IMR-90 (cell line): ENCODE measurements at regions not wholly inside any gene's neighbourhood (a gene's known extent, or its start where the extent isn't known, plus 50 kb on each side); places are given as distances from the start of the nearest gene placed in this dataset.

Experiments used
- ATAC-seq: fragments of 200-7000 bp; cut with Tn5 transposase; 2 replicates; pipeline ENCODE4 v1.9.1; 2020; ENCODE audit warnings: low read depth, mild to moderate bottlenecking, moderate library complexity
- BruUV-seq: library from RNA; stranded (reverse); fragments of 400-500 nt; replicated peaks from 2 replicates; lab custom pipeline; 2021; lab: Mats Ljungman, UMichigan
- CTCF ChIA-PET: fragments of 300-600 bp; formaldehyde crosslinking; extraction: SDS; loops from one replicate; lab custom pipeline; 2021; ENCODE audit warnings: antibody characterized with exemption; lab: Yijun Ruan, JAX
- POLR2A ChIA-PET: fragments of 300-600 bp; sonication (Branson Sonifier 250); formaldehyde crosslinking; loops from one replicate; lab custom pipeline; 2022; ENCODE audit warnings: antibody characterized with exemption; ENCODE audit not compliant: unreplicated experiment; lab: Charles Lee
- DNase-seq: peaks from one replicate; pipeline ENCODE4 v3.0.0; 2013
- H2AFZ ChIP-seq: replicated peaks from 2 replicates; pipeline ENCODE3; 2013; ENCODE audit warnings: low read length, mild to moderate bottlenecking; ENCODE audit not compliant: poor library complexity
- H2AK5ac ChIP-seq: 2 replicates; pipeline ENCODE4 v1.6.1; 2013; ENCODE audit warnings: low read depth, low read length, inconsistent platforms
- H2AK9ac ChIP-seq: replicated peaks from 2 replicates; pipeline ENCODE3; 2013; ENCODE audit warnings: mild to moderate bottlenecking, low read depth, low read length, moderate library complexity; ENCODE audit not compliant: poor library complexity
- H2BK120ac ChIP-seq: 2 replicates; pipeline ENCODE4 v1.6.1; 2013; ENCODE audit warnings: low read depth, low read length, inconsistent platforms
- H2BK15ac ChIP-seq: 3 replicates; pipeline ENCODE4 v1.6.1; 2013; ENCODE audit warnings: low read depth, low read length, inconsistent platforms
- H2BK20ac ChIP-seq: 2 replicates; pipeline ENCODE4 v1.6.1; 2013; ENCODE audit warnings: low read depth, mild to moderate bottlenecking, inconsistent platforms, low read length, moderate library complexity
- H2BK5ac ChIP-seq: 2 replicates; pipeline ENCODE4 v1.6.1; 2013; ENCODE audit warnings: mild to moderate bottlenecking, low read depth, low read length, inconsistent platforms; ENCODE audit not compliant: poor library complexity, severe bottlenecking
- H3K14ac ChIP-seq: replicated peaks from 2 replicates; pipeline ENCODE4 v1.6.1; 2013; ENCODE audit warnings: low read depth, low read length, inconsistent platforms
- H3K18ac ChIP-seq: 2 replicates; pipeline ENCODE4 v1.6.1; 2013; ENCODE audit warnings: low read depth, low read length, control low read depth
- H3K23ac ChIP-seq: 2 replicates; pipeline ENCODE4 v1.6.1; 2013; ENCODE audit warnings: low read depth, low read length, inconsistent platforms
- H3K27ac ChIP-seq: 2 replicates; pipeline ENCODE4 v1.5.1; 2013; ENCODE audit warnings: mild to moderate bottlenecking, control low read depth, low read length; ENCODE audit not compliant: insufficient read depth
- H3K27me3 ChIP-seq: 2 replicates; pipeline ENCODE4 v1.6.1; 2013; ENCODE audit warnings: low read length; ENCODE audit not compliant: control insufficient read depth, insufficient read depth
- H3K36me3 ChIP-seq: 2 replicates; pipeline ENCODE4 v1.6.1; 2013; ENCODE audit warnings: low read length, mixed read lengths; ENCODE audit not compliant: control insufficient read depth, insufficient read depth
- H3K4ac ChIP-seq: 2 replicates; pipeline ENCODE4 v1.6.1; 2013; ENCODE audit warnings: low read depth, low read length, inconsistent platforms
- H3K4me1 ChIP-seq: 2 replicates; pipeline ENCODE4 v1.6.1; 2013; ENCODE audit warnings: low read length, mixed read lengths; ENCODE audit not compliant: control insufficient read depth, insufficient read depth
- H3K4me2 ChIP-seq: 2 replicates; pipeline ENCODE4 v1.6.1; 2013; ENCODE audit warnings: low read depth, mild to moderate bottlenecking, control low read depth, low read length, moderate library complexity
- H3K4me3 ChIP-seq: 2 replicates; pipeline ENCODE4 v1.5.1; 2013; ENCODE audit warnings: low read depth, mild to moderate bottlenecking, control low read depth, low read length, moderate library complexity; ENCODE audit not compliant: insufficient read depth
- H3K56ac ChIP-seq: 2 replicates; pipeline ENCODE4 v1.6.1; 2013; ENCODE audit warnings: low read length, inconsistent platforms; ENCODE audit not compliant: insufficient read depth; ENCODE audit errors: extremely low read depth
- H3K79me1 ChIP-seq, 2 experiments: 2 replicates each; pipeline ENCODE4 v1.6.1; 2013; ENCODE audit warnings: low read length in 2 of 2, inconsistent platforms in 1 of 2, low read depth in 1 of 2
- H3K9ac ChIP-seq: 2 replicates; pipeline ENCODE4 v1.6.1; 2013; ENCODE audit warnings: low read depth, low read length, control low read depth
- H3K9me1 ChIP-seq: 2 replicates; pipeline ENCODE4 v1.6.1; 2013; ENCODE audit warnings: low read length, inconsistent platforms; ENCODE audit not compliant: insufficient read depth
- H3K9me3 ChIP-seq: 2 replicates; pipeline ENCODE4 v1.6.1; 2013; ENCODE audit warnings: low read length; ENCODE audit not compliant: control insufficient read depth, insufficient read depth
- H4K20me1 ChIP-seq: 2 replicates; pipeline ENCODE4 v1.6.1; 2013; ENCODE audit warnings: low read length, inconsistent platforms; ENCODE audit not compliant: insufficient read depth
- H4K5ac ChIP-seq: 2 replicates; pipeline ENCODE4 v1.6.1; 2013; ENCODE audit warnings: mild to moderate bottlenecking, low read depth, low read length, control low read depth
- H4K8ac ChIP-seq, 2 experiments: 2 replicates each; pipeline ENCODE4 v1.6.1; 2013; ENCODE audit warnings: low read depth in 2 of 2, low read length in 2 of 2, control low read depth in 1 of 2, inconsistent platforms in 1 of 2
- H4K91ac ChIP-seq: 2 replicates; pipeline ENCODE4 v1.6.1; 2013; ENCODE audit warnings: low read depth, low read length, inconsistent platforms; ENCODE audit not compliant: insufficient read depth
- BHLHE40 ChIP-seq: fragments of 150-350 bp; IDR thresholded peaks from 2 replicates; pipeline ENCODE4 v1.6.1; 2016; ENCODE audit warnings: mild to moderate bottlenecking, low read depth, low read length
- CEBPB ChIP-seq: IDR thresholded peaks from 2 replicates; pipeline ENCODE4 v1.6.1; 2012; ENCODE audit warnings: low read depth, low read length, improper control_type of control experiment
- CHD1 ChIP-seq: IDR thresholded peaks from 2 replicates; pipeline ENCODE4 v1.6.1; 2012; ENCODE audit warnings: low read depth, low read length, improper control_type of control experiment
- CTCF ChIP-seq: conservative IDR thresholded peaks from 2 replicates; pipeline ENCODE4 v1.5.1; 2012; ENCODE audit warnings: mild to moderate bottlenecking, low read depth, low read length, improper control_type of control experiment
- ELK1 ChIP-seq: fragments of 150-350 bp; IDR thresholded peaks from 2 replicates; pipeline ENCODE4 v1.6.1; 2016; ENCODE audit warnings: low read depth, mild to moderate bottlenecking, low read length, moderate library complexity, borderline replicate concordance
- FOS ChIP-seq: fragments of 150-350 bp; IDR thresholded peaks from 2 replicates; pipeline ENCODE4 v1.6.1; 2016; ENCODE audit warnings: low read depth, low read length
- MAFK ChIP-seq: IDR thresholded peaks from 2 replicates; pipeline ENCODE4 v1.6.1; 2012; ENCODE audit warnings: low read depth, low read length, improper control_type of control experiment
- MAZ ChIP-seq: IDR thresholded peaks from 2 replicates; pipeline ENCODE4 v1.6.1; 2012; ENCODE audit warnings: low read depth, mild to moderate bottlenecking, low read length, improper control_type of control experiment, moderate library complexity, borderline replicate concordance
- MXI1 ChIP-seq: IDR thresholded peaks from 2 replicates; pipeline ENCODE4 v1.6.1; 2012; ENCODE audit warnings: low read depth, mild to moderate bottlenecking, low read length, moderate library complexity, borderline replicate concordance
- NFE2L2 ChIP-seq: fragments of 150-350 bp; IDR thresholded peaks from 2 replicates; pipeline ENCODE4 v1.6.1; 2016; ENCODE audit warnings: low read depth, mild to moderate bottlenecking, low read length
- POLR2A ChIP-seq: IDR thresholded peaks from 2 replicates; pipeline ENCODE4 v1.6.1; 2012; ENCODE audit warnings: mild to moderate bottlenecking, low read depth, low read length
- RAD21 ChIP-seq: IDR thresholded peaks from 2 replicates; pipeline ENCODE4 v1.6.1; 2012; ENCODE audit warnings: low read length, improper control_type of control experiment
- RCOR1 ChIP-seq: IDR thresholded peaks from 2 replicates; pipeline ENCODE4 v1.6.1; 2012; ENCODE audit warnings: mild to moderate bottlenecking, low read length, improper control_type of control experiment; ENCODE audit not compliant: insufficient replicate concordance
- RFX5 ChIP-seq: IDR thresholded peaks from 2 replicates; pipeline ENCODE4 v1.8.0; 2012; ENCODE audit warnings: low read depth, mild to moderate bottlenecking, low read length, moderate library complexity
- SMC3 ChIP-seq: fragments of 150-350 bp; IDR thresholded peaks from 2 replicates; pipeline ENCODE4 v1.6.1; 2016; ENCODE audit warnings: low read depth, mild to moderate bottlenecking, antibody characterized with exemption, low read length, moderate library complexity
- USF2 ChIP-seq: fragments of 150-350 bp; IDR thresholded peaks from 2 replicates; pipeline ENCODE4 v1.6.1; 2017; ENCODE audit warnings: mild to moderate bottlenecking, antibody characterized with exemption, low read length, low read depth
- WGBS, 2 experiments: methylation state at CpG; one replicate each; pipeline versions ENCODE4 v1.1.5 to v1.1.7; 2013; ENCODE audit warnings: missing lambda C conversion rate in 2 of 2; ENCODE audit not compliant: insufficient read length in 1 of 2; ENCODE audit errors: extremely low coverage in 2 of 2; 5-methylcytosine and 5-hydroxymethylcytosine counted together
- dilution Hi-C: fragments of 300-500 bp; cut with HindIII; formaldehyde crosslinking; loops from one replicate; pipeline ENCODE4 v1.14.3; 2018; ENCODE audit warnings: low sequenced_read_pairs; ENCODE audit not compliant: unreplicated experiment
- in situ Hi-C: fragments of 300-500 bp; cut with MboI; formaldehyde crosslinking; loops from 3 replicates; pipeline ENCODE4 v1.14.3; 2019; ENCODE audit warnings: low sequenced_read_pairs, inconsistent platforms, mixed read lengths
- intact Hi-C: fragments of 100-400 bp; cut with micrococcal nuclease; formaldehyde crosslinking; loops from 2 replicates; pipeline ENCODE4 v1.10.0; 2022

GRCh38 chr6:140560671-140561070, 1186.2 kb upstream of the CITED2 start:
- no peak overlapping the region for H3K4me2 ChIP-seq
- no peak overlapping the region for H3K27ac ChIP-seq
- H3K36me3 ChIP-seq, result no peaks in the 10 kb centered on the region
- ATAC-seq, result no peak
- no peak overlapping the region for H2AFZ ChIP-seq
- H3K56ac ChIP-seq, result no peak overlapping the region
- H3K18ac ChIP-seq, result no peak overlapping the region
- BruUV-seq, result no TSS peak
- no peak overlapping the region for H3K23ac ChIP-seq
- no peaks in the 10 kb centered on the region for H3K4me1 ChIP-seq
- no peak overlapping the region for H2BK20ac ChIP-seq
- CTCF ChIA-PET, result no interaction called here
- H3K27me3 ChIP-seq, result no peaks in the 10 kb centered on the region
- POLR2A ChIA-PET, result no interaction called here
- TF ChIP-seq RCOR1 (no peak), BHLHE40 (no peak), SMC3 (no peak), USF2 (no peak), CHD1 (no peak), MAFK (no peak), RAD21 (no peak), POLR2A (no peak), FOS (no peak), CEBPB (no peak), MXI1 (no peak), CTCF (no peak), RFX5 (no peak), NFE2L2 (no peak), ELK1 (no peak), MAZ (no peak)
- DNase-seq, result no peak
- no peak overlapping the region for H2BK5ac ChIP-seq
- no peak overlapping the region for H3K4me3 ChIP-seq
- H4K5ac ChIP-seq, result no peak overlapping the region
- H3K9me1 ChIP-seq, result no peaks in the 10 kb centered on the region
- H2AK5ac ChIP-seq, result no peak overlapping the region
- WGBS, 2 experiments, result no CpG with 5 or more reads among the region's 1 CpG
- no peak overlapping the region for H4K8ac ChIP-seq
- no peak overlapping the region for H2BK120ac ChIP-seq
- H3K9me3 ChIP-seq, result no peaks in the 10 kb centered on the region
- no peak overlapping the region for H3K9ac ChIP-seq
- intact Hi-C loops, result no loop called here
- in situ Hi-C loops, result no loop called here
- H3K79me1 ChIP-seq, result no peaks in the 10 kb centered on the region
- no peak overlapping the region for H4K91ac ChIP-seq
- H2BK15ac ChIP-seq, result no peak overlapping the region
- H2AK9ac ChIP-seq, result no peak overlapping the region
- no peak overlapping the region for H3K14ac ChIP-seq
- H3K4ac ChIP-seq, result no peak overlapping the region
- dilution Hi-C loops, result no loop called here
- H4K20me1 ChIP-seq, result no peaks in the 10 kb centered on the region
